PC-3 (cell line): ENCODE measurements at regions not wholly inside any gene's neighbourhood (a gene's known extent, or its start where the extent isn't known, plus 50 kb on each side); places are given as distances from the start of the nearest gene placed in this dataset.

Source experiments
- ATAC-seq: fragments of 200-7000 bp; cut with Tn5 transposase; 2 replicates; pipeline ENCODE4 v1.9.1; 2020; ENCODE audit warnings: mild to moderate bottlenecking, moderate library complexity
- BruUV-seq: library from RNA; stranded (reverse); fragments of 400-500 nt; replicated peaks from 2 replicates; lab custom pipeline; 2021; lab: Mats Ljungman, UMichigan
- CTCF ChIA-PET: fragments of 300-600 bp; sonication (Branson Sonifier 250); formaldehyde crosslinking; loops from one replicate; lab custom pipeline; 2022; ENCODE audit warnings: antibody characterized with exemption; lab: Charles Lee
- POLR2A ChIA-PET: fragments of 300-600 bp; sonication (Branson Sonifier 250); formaldehyde crosslinking; loops from one replicate; lab custom pipeline; 2022; ENCODE audit warnings: antibody characterized with exemption; ENCODE audit not compliant: unreplicated experiment; lab: Charles Lee
- DNase-seq: peaks from one replicate; pipeline ENCODE4 v3.0.0-alpha.2; 2015
- H2AFZ ChIP-seq: fragments of 300-600 bp; sonication (generic); 2 replicates; pipeline ENCODE4 v1.6.0; 2016; ENCODE audit warnings: antibody characterized with exemption, low read length
- H3F3A ChIP-seq: fragments of 300-600 bp; sonication (generic); one replicate; pipeline ENCODE4 v1.6.0; 2017; ENCODE audit warnings: antibody characterized with exemption, low read length, control low read depth, mild to moderate bottlenecking; ENCODE audit not compliant: unreplicated experiment
- H3K27ac ChIP-seq: fragments of 300-600 bp; sonication (generic); 2 replicates; pipeline ENCODE4 v1.5.1; 2016; ENCODE audit warnings: mild to moderate bottlenecking, low read length
- H3K27me3 ChIP-seq: fragments of 300-600 bp; sonication (generic); 2 replicates; pipeline ENCODE4 v1.6.1; 2016; ENCODE audit warnings: low read length, mixed read lengths
- H3K36me3 ChIP-seq: fragments of 300-600 bp; sonication (generic); 2 replicates; pipeline ENCODE4 v1.6.1; 2016; ENCODE audit warnings: low read depth, mixed run types, low read length, mixed read lengths
- H3K4me1 ChIP-seq: fragments of 300-600 bp; sonication (generic); 2 replicates; pipeline ENCODE4 v1.5.1; 2016; ENCODE audit warnings: low read length; ENCODE audit not compliant: insufficient read depth
- H3K4me2 ChIP-seq: fragments of 300-600 bp; sonication (generic); 2 replicates; pipeline ENCODE4 v1.6.0; 2016; ENCODE audit warnings: low read length
- H3K4me3 ChIP-seq: fragments of 300-600 bp; sonication (generic); 2 replicates; pipeline ENCODE4 v1.5.1; 2016; ENCODE audit warnings: mild to moderate bottlenecking, low read length, mixed read lengths
- H3K79me2 ChIP-seq: fragments of 300-600 bp; sonication (generic); 2 replicates; pipeline ENCODE4 v1.6.1; 2017; ENCODE audit warnings: low read length, mixed read lengths
- H3K9ac ChIP-seq: fragments of 300-600 bp; sonication (generic); 2 replicates; pipeline ENCODE4 v1.6.0; 2016; ENCODE audit warnings: mild to moderate bottlenecking, low read length
- H3K9me2 ChIP-seq: fragments of 300-600 bp; sonication (generic); replicated peaks from 2 replicates; pipeline ENCODE4 v1.6.1; 2016; ENCODE audit warnings: mixed run types, low read length, mixed read lengths
- H3K9me3 ChIP-seq: fragments of 300-600 bp; sonication (generic); 2 replicates; pipeline ENCODE4 v1.6.1; 2016; ENCODE audit warnings: low read length, mixed read lengths
- H4K20me1 ChIP-seq: fragments of 300-600 bp; sonication (generic); 2 replicates; pipeline ENCODE4 v1.6.1; 2016; ENCODE audit warnings: low read length, mixed read lengths
- CTCF ChIP-seq: fragments of 300-600 bp; sonication (generic); conservative IDR thresholded peaks from 2 replicates; pipeline ENCODE4 v1.5.1; 2017; ENCODE audit warnings: antibody characterized with exemption, low read depth, mild to moderate bottlenecking, low read length
- EZH2 ChIP-seq: fragments of 300-600 bp; sonication (generic); IDR thresholded peaks from one replicate; pipeline ENCODE4 v1.6.1; 2017; ENCODE audit warnings: antibody characterized with exemption, mild to moderate bottlenecking, low read length; ENCODE audit not compliant: unreplicated experiment
- EZH2phosphoT487 ChIP-seq: fragments of 300-600 bp; sonication (generic); IDR thresholded peaks from 2 replicates; pipeline ENCODE4 v1.6.1; 2018; ENCODE audit warnings: mild to moderate bottlenecking, antibody characterized with exemption, low read length, borderline replicate concordance
- intact Hi-C: fragments of 100-400 bp; cut with micrococcal nuclease; formaldehyde crosslinking; loops from 2 replicates; pipeline ENCODE4 v1.9.0; 2023

GRCh38 chr11:110828086-110828485, 115.8 kb upstream of the ARHGAP20 start:
- ChIA-PET CTCF (no interaction called here), POLR2A (no interaction called here)
- no peaks in the 10 kb centered on the region for H3F3A ChIP-seq
- ATAC-seq (no peak), DNase-seq (no peak)
- BruUV-seq = no TSS peak
- H4K20me1 ChIP-seq = no peaks in the 10 kb centered on the region
- H3K4me2 ChIP-seq = no peak overlapping the region
- no peak for TF ChIP-seq EZH2phosphoT487
- no peaks in the 10 kb centered on the region for H3K79me2 ChIP-seq
- no peaks in the 10 kb centered on the region for H3K4me1 ChIP-seq
- H3K27me3 ChIP-seq = peaks cover 17% of the 10 kb centered on the region; the same call in 1 of the 2 replicates
- no peak overlapping the region for H2AFZ ChIP-seq
- H3K9ac ChIP-seq = no peak overlapping the region
- intact Hi-C loops = no loop called here
- H3K9me3 ChIP-seq = no peaks in the 10 kb centered on the region
- no peaks in the 10 kb centered on the region for H3K9me2 ChIP-seq
- H3K36me3 ChIP-seq = no peaks in the 10 kb centered on the region
- H3K4me3 ChIP-seq = no peak overlapping the region
- H3K27ac ChIP-seq = no peak overlapping the region

GRCh38 chr11:110827276-110827675, 115.0 kb upstream of the ARHGAP20 start:
- ChIA-PET POLR2A (no interaction called here), CTCF (no interaction called here)
- Histone ChIP-seq H2AFZ (no peak overlapping the region), H3K9me2 (no peaks in the 10 kb centered on the region), H3K9me3 (no peaks in the 10 kb centered on the region), H3K4me2 (no peak overlapping the region), H4K20me1 (no peaks in the 10 kb centered on the region), H3K79me2 (no peaks in the 10 kb centered on the region), H3K27ac (no peak overlapping the region), H3K4me1 (no peaks in the 10 kb centered on the region), H3K4me3 (no peak overlapping the region), H3K27me3 (peaks cover 12% of the 10 kb centered on the region; the same call in 1 of the 2 replicates), H3F3A (no peaks in the 10 kb centered on the region), H3K36me3 (no peaks in the 10 kb centered on the region), H3K9ac (no peak overlapping the region)
- no peak for ATAC-seq
- no peak for DNase-seq
- no peak for TF ChIP-seq EZH2
- no peak for TF ChIP-seq EZH2phosphoT487
- TF ChIP-seq CTCF = no peak
- BruUV-seq = no TSS peak
- intact Hi-C loops = no loop called here

DNA sequence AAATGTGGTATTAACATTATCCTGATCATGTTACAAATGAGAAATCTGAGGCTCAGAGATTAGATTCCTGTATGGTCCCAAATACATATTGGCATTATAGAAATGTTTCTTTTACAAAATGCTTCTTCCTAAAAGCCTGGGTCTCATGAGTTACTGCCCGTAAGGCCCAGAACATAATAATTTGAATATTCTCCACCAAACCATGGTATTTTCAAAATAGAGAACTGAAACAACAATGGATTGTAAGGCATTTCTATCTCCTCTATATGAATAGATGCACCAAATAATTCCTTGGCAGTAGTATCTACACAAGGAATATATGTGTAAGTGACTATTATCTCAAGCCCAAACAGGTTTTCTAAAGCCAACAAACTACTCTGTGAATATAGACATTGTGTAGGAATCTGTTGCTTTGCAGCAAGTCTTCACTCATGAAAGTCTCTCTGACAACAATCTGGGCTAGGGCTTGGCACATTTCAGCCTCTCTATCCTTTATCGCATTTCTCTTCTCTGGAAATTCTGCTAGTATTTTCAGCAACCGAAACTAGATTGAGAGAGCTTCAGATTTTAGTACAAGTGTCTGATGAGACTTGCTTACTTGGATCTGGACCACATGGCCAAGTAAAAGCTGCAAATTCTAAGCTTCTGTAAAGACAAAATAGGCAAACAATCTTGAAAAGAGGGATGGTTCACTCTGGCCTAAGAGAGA, 112.8 kb upstream of the ARHGAP20 start:
- no peak overlapping the region for H3K27ac ChIP-seq
- CTCF ChIA-PET = no interaction called here
- no TSS peak for BruUV-seq
- ATAC-seq (no peak), DNase-seq (no peak)
- H3K9ac ChIP-seq = no peak overlapping the region
- POLR2A ChIA-PET = no interaction called here
- no peaks in the 10 kb centered on the region for H3K9me3 ChIP-seq
- no peaks in the 10 kb centered on the region for H3K9me2 ChIP-seq
- H3K36me3 ChIP-seq = no peaks in the 10 kb centered on the region
- H3K4me2 ChIP-seq = no peak overlapping the region
- H3K79me2 ChIP-seq = no peaks in the 10 kb centered on the region
- H3F3A ChIP-seq = no peaks in the 10 kb centered on the region
- TF ChIP-seq EZH2phosphoT487 (no peak), CTCF (no peak), EZH2 (no peak)
- peaks cover 27% of the 10 kb centered on the region for H3K27me3 ChIP-seq
- no peaks in the 10 kb centered on the region for H3K4me1 ChIP-seq
- intact Hi-C loops = no loop called here
- no peak overlapping the region for H2AFZ ChIP-seq
- no peaks in the 10 kb centered on the region for H4K20me1 ChIP-seq
- no peak overlapping the region for H3K4me3 ChIP-seq
